ENCODE measurements at regions not wholly inside any gene's neighbourhood (a gene's known extent, or its start where the extent isn't known, plus 50 kb on each side); places are given as distances from the start of the nearest gene placed in this dataset.

GRCh38 chr11:106424111-106424510, 346.6 kb downstream of the AASDHPPT start:
- TF ChIP-seq CTCF (IDR thresholded peaks at IDR 0.05; ENCODE audit: low read depth, low read length, poor library complexity, severe bottlenecking) (no peak), EZH2phosphoT487 (IDR thresholded peaks at IDR 0.05; ENCODE audit: borderline replicate concordance, low read length) (no peak)
